ENCODE measurements at regions not wholly inside any gene's neighbourhood (a gene's known extent, or its start where the extent isn't known, plus 50 kb on each side); places are given as distances from the start of the nearest gene placed in this dataset.

- DNase-seq = no peak
Measured at GRCh38 chr21:25133939-25134338, 473.3 kb downstream of the MRPL39 start.

DNA sequence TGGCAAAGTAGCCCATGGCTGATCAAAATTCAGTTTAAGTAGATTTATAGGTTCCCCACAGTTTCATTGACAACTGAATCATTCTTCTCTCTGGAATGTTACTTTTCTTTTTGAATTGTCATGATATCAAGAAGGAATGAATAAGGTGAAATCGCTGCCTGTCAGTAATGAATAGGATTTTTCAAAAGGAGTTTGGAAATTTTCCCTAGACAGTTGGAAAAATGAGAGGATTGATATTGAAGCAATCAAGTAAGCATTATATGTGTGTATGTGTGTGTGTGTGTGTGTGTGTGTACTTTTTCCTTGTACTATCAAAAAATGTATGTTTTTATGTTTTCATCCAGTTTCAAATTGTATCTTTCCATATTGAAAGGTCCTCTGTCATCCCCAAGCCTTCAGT is 479.5 kb downstream of the MRPL39 start:
- DNase-seq = no peak

DNA sequence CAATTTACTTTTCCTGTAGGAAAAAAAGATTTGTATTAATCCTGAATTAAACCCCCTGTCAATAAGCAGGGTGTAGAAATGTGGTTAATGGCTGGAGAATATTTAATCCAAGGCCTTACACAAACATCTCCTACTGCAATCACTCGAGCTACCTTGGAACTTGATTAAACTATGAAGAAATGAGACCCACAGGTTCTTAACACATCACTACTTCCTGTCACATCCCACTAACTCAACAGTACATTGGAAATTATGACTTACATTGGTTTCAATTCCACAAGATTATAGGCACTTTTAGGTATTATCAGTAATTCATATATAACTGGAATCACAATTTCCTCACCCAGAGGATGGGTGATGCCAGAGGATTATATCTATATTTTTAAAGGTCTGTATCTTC is 480.3 kb downstream of the MRPL39 start:
- DNase-seq = no peak

GRCh38 chr21:25126564-25126963 is 480.7 kb downstream of the MRPL39 start:
- no peak for DNase-seq

GRCh38 chr21:25118648-25119047 is 488.6 kb downstream of the MRPL39 start:
- DNase-seq = no peak

GRCh38 chr21:25115021-25115420 is 492.3 kb downstream of the MRPL39 start:
- DNase-seq = no peak

DNA sequence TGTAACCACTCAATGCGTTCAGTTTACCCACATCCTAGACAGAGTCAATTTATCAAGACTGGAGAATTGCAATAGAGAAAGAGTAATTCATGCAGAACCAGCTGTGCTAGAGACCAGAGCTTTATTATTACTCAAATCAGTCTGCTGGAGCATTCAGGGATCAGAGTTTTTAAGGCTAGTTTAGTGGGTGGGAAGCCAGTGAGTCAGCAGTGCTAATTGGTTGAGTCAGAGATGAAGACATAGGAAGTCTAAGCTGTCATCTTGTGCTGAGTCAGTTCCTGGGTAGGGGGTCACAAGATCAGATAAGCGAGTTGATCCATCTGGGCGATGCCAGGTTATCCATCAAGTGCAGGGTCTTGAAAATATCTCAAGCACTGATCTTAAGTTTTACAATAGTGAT is 499.6 kb downstream of the MRPL39 start:
- no peak for DNase-seq

- no peak for DNase-seq
Measured at GRCh38 chr21:25103500-25104207, 503.6 kb downstream of the MRPL39 start.

DNA sequence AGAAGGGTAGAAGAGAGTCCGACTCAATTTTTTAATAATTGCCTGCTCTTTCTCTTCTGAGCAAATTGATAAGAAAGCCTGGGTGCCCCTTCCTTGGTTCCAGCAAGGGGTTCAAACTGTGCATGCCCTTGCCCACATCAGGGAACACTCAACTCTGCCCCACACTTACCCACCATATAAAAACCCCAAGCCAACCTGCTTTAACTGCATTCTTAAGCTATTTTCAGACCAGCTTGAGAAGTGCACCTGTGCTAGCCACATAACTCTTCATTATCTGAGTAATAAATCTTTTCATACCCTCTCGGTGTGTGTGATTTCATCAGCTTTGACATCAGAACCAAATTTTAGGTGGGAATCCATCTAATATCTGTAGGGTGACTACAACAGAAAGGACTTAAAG is 509.6 kb downstream of the MRPL39 start:
- DNase-seq = no peak

DNA sequence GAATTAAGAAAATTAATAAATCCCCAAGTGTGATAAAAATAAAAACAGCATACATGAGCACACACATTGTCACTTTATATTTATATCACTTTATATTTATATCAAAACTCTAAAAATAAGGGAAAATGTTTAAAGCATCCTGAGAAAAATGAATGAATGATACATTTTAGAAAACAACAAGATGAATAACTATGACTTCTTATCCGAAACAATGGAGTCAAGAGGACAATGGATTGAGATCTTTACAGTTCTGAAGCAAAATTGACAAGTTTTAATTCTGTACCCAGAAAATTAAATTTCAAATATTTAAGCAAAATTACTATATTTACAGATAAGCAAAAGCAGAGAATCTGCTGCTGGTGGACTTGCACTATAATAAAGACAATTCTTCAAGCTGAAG is 512.6 kb downstream of the MRPL39 start:
- DNase-seq = no peak

GRCh38 chr21:25092441-25093011 is 514.8 kb downstream of the MRPL39 start:
- DNase-seq = no peak

GRCh38 chr21:25081096-25081495 is 526.2 kb downstream of the MRPL39 start:
- no peak for DNase-seq

GRCh38 chr21:25080661-25081060 is 526.6 kb downstream of the MRPL39 start:
- DNase-seq = no peak

DNA sequence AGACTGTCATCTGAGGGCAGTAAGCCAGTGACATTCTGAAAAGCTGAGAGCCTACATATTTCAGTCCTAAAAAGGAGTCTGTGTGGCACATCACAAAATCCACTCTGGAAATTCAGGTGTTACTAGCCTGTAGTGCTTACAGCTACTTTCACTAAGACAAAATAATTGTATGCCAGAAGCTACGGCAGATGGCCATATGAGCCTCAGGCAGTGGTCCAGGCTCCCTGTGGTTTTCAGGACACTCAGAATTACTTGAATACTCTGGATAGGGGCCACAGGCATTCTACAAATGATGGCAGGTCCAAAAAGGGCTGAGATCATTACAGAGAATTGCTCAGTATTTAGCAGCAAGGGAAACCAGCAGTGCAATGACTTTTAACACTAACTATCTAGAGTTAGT is 527.1 kb downstream of the MRPL39 start:
- DNase-seq = no peak

DNA sequence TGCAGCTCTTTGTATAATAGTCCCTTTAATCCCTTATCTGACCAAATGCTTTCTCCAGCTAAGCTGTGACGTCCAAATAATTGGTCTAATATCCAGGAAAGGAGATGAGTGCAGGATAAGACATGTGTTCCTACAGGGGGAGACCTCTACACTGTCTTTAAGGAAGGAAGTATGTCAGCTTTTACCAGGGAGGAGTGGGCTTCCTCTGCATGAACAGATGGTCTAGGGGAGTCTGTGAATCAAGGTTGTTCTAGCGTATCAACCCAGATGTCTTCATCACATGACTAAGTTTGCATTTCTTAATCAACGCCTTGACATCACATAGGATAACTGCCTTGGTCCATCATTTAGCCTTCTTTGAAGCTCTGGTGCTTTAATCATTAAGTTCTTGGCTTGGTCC is 528.2 kb downstream of the MRPL39 start:
- DNase-seq = no peak

DNA sequence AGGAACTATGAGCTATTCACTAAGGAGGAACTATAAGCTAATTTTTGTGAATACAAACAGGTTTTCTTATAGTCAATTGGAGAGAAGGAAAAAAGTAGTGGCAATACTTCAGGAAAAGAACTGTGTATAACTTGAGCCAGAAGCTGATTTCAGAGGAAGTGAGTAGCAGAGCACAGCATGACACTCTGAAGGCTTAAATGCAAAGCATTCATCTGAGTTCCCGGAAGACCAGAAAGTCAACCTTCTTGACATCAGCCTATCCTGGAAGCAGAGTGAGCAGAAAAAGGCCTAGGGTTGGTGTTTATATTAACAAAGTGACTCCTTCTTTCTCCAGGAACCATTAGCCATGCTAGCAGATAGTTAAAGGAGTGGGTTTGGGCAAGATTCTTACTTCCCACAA is 545.2 kb downstream of the MRPL39 start:
- no peak for DNase-seq

DNA sequence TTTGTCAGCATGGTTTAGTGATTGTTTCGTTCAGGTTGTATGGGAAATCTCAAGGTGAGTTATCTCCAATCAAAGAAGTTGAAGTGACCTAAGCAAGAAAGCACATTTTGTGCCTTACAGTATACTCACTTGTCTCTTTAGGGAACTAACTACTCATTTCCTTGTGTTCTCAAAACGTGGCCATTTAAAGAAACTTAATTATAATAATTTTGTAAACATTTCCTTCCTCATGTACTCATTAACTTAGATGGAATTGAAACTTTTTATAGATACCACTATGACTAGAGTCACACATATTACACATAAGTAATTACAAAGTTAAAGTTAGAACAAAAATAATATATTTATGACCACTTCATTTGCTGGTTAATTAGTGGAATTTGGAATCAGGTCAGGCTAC is 552.6 kb downstream of the MRPL39 start:
- DNase-seq = no peak

DNA sequence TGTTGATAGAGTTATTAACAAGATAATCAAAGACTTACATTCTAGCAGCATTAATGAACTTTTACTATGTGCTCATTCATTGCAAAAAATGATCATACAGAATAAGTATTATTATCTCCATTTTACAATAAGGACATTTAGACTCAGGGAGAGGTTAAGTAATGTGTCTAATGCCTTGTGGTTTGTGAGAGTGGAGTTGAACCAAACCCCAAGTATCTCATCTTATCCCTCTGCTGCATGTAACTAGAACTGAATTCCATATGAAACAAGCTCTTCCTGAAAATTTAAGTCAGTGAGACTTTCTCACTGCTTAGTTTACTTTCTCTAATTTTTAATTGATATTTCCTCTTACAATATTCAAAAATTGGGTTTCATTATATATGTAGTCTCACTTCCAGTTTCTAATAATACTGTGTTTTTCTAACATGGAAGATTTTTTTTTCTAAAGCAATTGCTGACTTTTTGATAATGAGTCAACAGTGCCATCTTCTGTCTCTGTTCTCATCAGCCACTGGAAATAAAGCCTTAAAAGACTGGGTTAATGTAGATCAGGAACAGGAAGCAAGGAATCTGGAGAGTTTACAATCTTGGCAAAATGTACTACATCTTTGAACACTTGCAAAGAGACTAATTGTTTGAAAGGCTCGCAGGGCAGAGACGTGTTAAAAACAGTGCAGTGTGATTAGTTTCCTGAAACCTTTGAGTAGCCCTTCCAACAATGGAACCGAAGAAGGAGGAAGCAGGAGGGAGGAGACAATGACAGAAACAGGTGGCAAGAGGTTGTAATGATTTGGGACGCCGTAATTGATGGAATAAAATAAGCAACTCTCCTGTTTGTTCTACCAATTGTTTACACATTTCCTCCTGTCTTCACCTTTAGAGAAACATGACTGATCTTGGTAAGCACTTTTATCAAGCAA is 567.6 kb downstream of the MRPL39 start:
- peak; percentile 35 for DNase-seq

DNA sequence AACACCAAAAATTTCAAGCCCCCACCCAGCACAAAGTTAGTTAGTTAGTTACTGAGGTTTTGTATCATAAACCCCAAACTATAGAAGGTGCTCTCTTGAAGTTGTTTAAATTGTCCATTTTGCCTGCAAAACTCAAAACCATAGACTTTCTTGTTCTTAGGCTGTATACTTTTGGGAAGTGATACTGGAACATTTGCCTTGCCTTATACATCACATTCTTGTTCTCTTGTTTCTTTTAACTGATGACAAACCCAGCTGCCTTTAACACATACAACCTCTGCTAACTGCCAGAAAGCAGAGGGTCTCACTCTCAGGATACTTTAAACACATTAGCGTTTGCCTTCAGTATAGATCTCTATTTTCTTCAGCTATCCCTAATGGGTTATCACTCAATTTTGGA is 570.5 kb downstream of the MRPL39 start:
- no peak for DNase-seq

DNA sequence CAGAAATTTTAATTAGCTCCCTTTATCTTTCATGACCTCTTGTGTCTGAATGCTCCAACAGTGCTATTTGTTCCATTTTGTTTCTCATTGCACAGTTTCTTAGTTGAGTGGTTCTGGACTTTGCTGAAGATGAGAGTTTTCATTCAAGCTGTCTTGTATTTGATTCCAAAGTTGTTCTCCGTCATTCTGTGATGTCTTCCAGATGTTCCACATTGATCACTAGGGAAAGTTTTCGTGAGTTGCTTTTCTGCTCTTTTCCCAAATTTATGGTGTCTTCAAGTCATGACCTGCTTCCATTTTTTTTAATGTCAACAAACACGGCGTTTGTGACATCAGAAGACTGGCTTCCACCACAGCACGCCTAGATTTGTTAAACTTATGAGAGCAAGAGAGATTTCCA is 575.5 kb downstream of the MRPL39 start:
- DNase-seq = no peak

- no peak for DNase-seq
Measured at GRCh38 chr21:25029580-25029979, 577.7 kb downstream of the MRPL39 start.

DNA sequence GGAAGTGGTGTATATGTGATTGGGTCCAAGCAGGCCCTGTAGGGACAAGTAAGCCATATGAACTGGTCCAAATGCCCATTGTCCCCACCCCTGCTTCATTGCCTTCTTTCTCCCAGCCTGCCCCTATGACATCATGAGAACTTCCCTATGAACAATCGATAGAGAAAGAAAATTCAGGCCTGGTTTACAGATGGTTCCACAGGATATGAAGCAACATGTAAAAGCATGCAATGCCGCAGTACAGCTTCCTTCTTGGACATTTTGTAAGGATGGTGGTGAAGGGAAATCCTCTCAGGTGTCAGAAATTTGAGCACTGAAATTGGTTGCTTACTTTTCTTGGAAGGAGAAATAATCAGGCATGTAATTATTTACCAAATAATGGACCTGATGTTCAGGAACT is 581.7 kb downstream of the MRPL39 start:
- DNase-seq = no peak

- DNase-seq = no peak
Measured at GRCh38 chr21:25024639-25025038, 582.6 kb downstream of the MRPL39 start.

All from left kidney (tissue), 1 donor.